ENCODE measurements at regions not wholly inside any gene's neighbourhood (a gene's known extent, or its start where the extent isn't known, plus 50 kb on each side); places are given as distances from the start of the nearest gene placed in this dataset.

- ATAC-seq (ENCODE audit: low read depth in 2 of 2) (no peak), DNase-seq (no peak)
- Mint-ChIP-seq H3K27ac (no peak overlapping the region), H3K4me3 (no peak overlapping the region), H3K27me3 (no peaks in the 10 kb centered on the region), H3K4me1 (no peaks in the 10 kb centered on the region), H3K36me3 (no peaks in the 10 kb centered on the region), H3K9me3 (no peaks in the 10 kb centered on the region)
Observed at GRCh38 chr7:115721293-115722217, 309.0 kb downstream of the TFEC start.

- Mint-ChIP-seq H3K4me3 (no peak overlapping the region), H3K36me3 (no peaks in the 10 kb centered on the region), H3K27ac (no peak overlapping the region), H3K27me3 (no peaks in the 10 kb centered on the region), H3K9me3 (no peaks in the 10 kb centered on the region), H3K4me1 (no peaks in the 10 kb centered on the region)
- DNase-seq = no peak
- ATAC-seq (ENCODE audit: low read depth in 2 of 2) = no peak
Observed at GRCh38 chr7:115719963-115720362, 310.6 kb downstream of the TFEC start.

GRCh38 chr7:115709664-115710063, 320.9 kb downstream of the TFEC start:
- H3K27ac Mint-ChIP-seq = no peak overlapping the region
- no peak for ATAC-seq (ENCODE audit: low read depth in 2 of 2)
- no peak for DNase-seq
- H3K4me1 Mint-ChIP-seq = no peaks in the 10 kb centered on the region
- no peak overlapping the region for H3K4me3 Mint-ChIP-seq
- H3K36me3 Mint-ChIP-seq = no peaks in the 10 kb centered on the region
- no peaks in the 10 kb centered on the region for H3K27me3 Mint-ChIP-seq
- no peaks in the 10 kb centered on the region for H3K9me3 Mint-ChIP-seq

- H3K36me3 Mint-ChIP-seq = no peaks in the 10 kb centered on the region
- no peak for ATAC-seq (ENCODE audit: low read depth in 2 of 2)
- no peaks in the 10 kb centered on the region for H3K9me3 Mint-ChIP-seq
- no peak for DNase-seq
- no peaks in the 10 kb centered on the region for H3K27me3 Mint-ChIP-seq
- H3K4me1 Mint-ChIP-seq = no peaks in the 10 kb centered on the region
- H3K27ac Mint-ChIP-seq = no peak overlapping the region
- H3K4me3 Mint-ChIP-seq = no peak overlapping the region
Observed at GRCh38 chr7:115708013-115708341, 322.6 kb downstream of the TFEC start.

DNA sequence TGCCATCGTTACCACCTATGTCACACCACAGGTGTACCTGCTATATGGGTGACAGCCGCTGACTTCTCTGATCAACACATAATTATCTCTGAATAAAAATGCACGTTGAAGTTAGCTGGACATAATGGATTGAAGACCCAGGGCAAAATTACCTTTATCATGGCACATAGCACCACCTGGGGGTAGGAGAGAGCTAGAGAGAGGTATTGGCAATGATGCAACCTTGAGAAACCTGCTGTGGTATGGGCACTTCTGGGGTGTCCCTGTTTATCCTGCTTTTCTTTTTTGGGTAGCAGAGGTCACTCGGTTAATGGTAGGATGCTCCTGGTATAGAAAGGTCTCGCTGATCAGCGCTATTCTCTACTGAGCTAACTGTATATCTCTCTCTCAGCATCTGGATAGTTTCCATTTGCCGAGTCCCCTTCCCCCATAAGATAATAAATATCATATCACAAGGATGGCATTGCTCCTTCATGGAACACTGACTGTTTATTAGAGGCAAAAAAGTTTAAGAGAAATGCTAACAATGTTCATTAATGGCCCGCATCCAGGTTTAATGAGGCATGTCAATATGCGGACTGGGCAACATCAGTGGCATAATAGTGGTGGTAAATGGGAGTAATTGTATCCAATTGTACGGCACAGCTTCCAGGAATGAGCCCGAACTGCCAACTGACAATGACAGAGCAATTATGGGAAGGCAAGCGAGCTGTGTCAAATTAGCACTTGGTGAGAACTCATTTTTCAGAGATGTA, 323.1 kb downstream of the TFEC start:
- Mint-ChIP-seq H3K36me3 (no peaks in the 10 kb centered on the region), H3K4me3 (no peak overlapping the region), H3K27me3 (no peaks in the 10 kb centered on the region), H3K4me1 (no peaks in the 10 kb centered on the region), H3K27ac (no peak overlapping the region), H3K9me3 (no peaks in the 10 kb centered on the region)
- peak; percentile 2 for DNase-seq
- ATAC-seq (ENCODE audit: low read depth in 2 of 2) = no peak

DNA sequence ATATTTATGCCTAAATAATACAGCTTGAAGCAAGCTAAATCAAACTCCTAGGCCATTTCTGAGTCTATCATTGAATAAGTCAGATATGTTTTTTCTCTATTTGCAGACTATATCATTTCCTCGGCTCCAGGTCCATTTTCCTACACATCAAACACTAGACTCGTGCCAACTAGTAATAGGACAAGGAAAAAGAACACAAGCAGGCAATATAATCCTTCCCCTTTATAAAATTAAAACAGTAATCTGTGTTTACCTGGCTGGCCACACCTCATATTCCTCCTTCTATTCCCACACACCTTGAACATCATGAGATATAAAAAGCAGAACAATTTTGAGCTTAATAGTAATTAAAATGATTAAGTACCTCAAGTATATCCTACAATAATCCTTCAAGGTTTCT, 325.7 kb downstream of the TFEC start:
- H3K9me3 Mint-ChIP-seq = no peaks in the 10 kb centered on the region
- no peak overlapping the region for H3K27ac Mint-ChIP-seq
- H3K27me3 Mint-ChIP-seq = no peaks in the 10 kb centered on the region
- H3K36me3 Mint-ChIP-seq = no peaks in the 10 kb centered on the region
- no peak for ATAC-seq (ENCODE audit: low read depth in 2 of 2)
- no peak overlapping the region for H3K4me3 Mint-ChIP-seq
- DNase-seq = no peak
- no peaks in the 10 kb centered on the region for H3K4me1 Mint-ChIP-seq

DNA sequence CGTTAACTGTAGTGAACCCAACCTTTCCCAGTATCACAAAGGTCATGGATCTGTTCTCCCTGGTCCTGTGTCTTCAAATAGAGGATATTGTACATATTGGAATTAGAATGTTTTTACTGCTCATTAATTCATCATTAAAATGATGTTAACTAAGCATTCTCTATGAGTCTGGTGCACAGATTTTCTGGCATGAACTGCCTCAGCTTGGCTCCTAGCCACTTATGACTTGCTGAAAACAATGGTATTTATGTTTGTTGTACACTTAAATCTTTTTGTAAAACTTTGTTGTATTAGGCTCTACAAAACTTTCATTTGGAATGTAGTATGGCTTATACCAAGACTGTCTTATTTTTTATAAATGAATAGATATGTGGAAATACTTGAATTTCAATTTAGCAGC, 329.4 kb downstream of the TFEC start:
- Mint-ChIP-seq H3K9me3 (no peaks in the 10 kb centered on the region), H3K27ac (no peak overlapping the region), H3K4me1 (no peaks in the 10 kb centered on the region), H3K27me3 (no peaks in the 10 kb centered on the region), H3K36me3 (no peaks in the 10 kb centered on the region), H3K4me3 (no peak overlapping the region)
- no peak for ATAC-seq (ENCODE audit: low read depth in 2 of 2)
- no peak for DNase-seq

DNA sequence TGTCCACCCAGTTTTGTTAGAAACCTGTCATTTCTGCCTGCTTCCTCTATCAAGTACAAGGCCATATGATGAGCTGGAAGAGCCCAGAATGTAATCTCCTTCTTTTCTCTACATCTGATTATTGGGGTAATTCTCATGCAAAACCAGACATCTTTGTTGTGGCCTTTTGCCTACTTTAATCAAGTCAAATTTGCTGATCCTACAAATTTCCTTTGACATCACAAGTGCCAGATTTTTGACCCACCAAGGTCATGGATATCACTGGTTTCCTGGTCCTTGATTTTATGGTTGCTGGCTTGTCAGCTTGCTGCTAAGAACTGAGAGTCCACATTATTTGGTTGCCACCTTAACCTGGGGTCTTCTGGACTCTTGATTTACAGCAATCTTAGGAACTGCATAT, 336.1 kb downstream of the TFEC start:
- ATAC-seq (ENCODE audit: low read depth in 2 of 2) (no peak), DNase-seq (no peak)
- H3K27ac Mint-ChIP-seq = no peak overlapping the region

DNA sequence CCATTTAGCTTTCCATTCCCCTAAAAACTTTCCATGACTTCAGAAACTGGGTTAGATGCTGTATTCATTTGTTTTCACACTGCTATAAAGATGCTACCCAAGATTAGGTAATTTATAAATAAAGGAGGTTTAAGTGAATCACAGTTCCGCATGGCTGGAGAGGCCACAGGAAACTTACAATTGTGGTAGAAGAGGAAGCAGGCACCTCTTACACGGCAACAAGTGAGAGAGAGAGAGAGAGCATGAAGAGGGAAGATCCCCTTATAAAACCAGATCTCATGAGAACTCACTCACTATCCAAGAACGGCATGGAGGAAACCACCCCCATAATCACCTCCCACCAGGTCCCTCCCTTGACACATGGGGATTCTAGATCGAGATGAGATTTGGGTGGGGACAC, 336.8 kb downstream of the TFEC start:
- ATAC-seq (ENCODE audit: low read depth in 2 of 2) (peak; percentile 20 to 48), DNase-seq (no peak)
- Mint-ChIP-seq H3K4me3 (no peak overlapping the region), H3K9me3 (peaks cover 0 to 12% (median 3%) of the 10 kb centered on the region in 7 donors), H3K27me3 (no peaks in the 10 kb centered on the region), H3K36me3 (no peaks in the 10 kb centered on the region), H3K4me1 (peaks cover 0 to 8% (median 7%) of the 10 kb centered on the region in 3 donors), H3K27ac (no peak overlapping the region)

More for the DNA sequence above, 336.1 kb downstream of the TFEC start:
- H3K36me3 Mint-ChIP-seq = no peaks in the 10 kb centered on the region
- no peaks in the 10 kb centered on the region for H3K27me3 Mint-ChIP-seq
- peaks cover 0 to 12% (median 3%) of the 10 kb centered on the region in 7 donors for H3K9me3 Mint-ChIP-seq
- H3K4me1 Mint-ChIP-seq = peaks cover 0 to 8% (median 7%) of the 10 kb centered on the region in 3 donors
- no peak overlapping the region for H3K4me3 Mint-ChIP-seq

DNA sequence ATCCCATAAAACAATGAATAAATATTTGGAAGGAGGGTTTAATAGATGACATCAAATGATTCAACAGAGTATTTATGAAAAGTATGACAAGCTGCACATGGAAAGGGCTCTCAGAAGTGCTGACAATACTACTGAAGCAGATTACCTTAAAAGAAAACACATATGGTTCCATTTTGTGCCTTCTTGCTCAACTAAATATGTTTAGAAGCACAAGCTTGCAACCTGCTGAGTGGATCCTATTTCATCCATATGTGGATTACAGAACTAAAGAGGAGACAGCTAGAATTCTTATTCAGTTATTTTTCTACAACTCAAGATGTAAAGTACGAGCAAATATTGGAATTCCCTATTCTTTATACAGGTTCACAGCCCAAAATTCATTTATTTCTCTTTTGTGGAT, 340.6 kb downstream of the TFEC start:
- ATAC-seq (ENCODE audit: low read depth in 2 of 2) (no peak), DNase-seq (no peak)
- no peak overlapping the region for H3K27ac Mint-ChIP-seq
- H3K4me1 Mint-ChIP-seq = peaks cover 0 to 8% (median 7%) of the 10 kb centered on the region in 3 donors
- H3K4me3 Mint-ChIP-seq = no peak overlapping the region
- no peaks in the 10 kb centered on the region for H3K36me3 Mint-ChIP-seq
- peaks cover 0 to 12% (median 3%) of the 10 kb centered on the region in 7 donors for H3K9me3 Mint-ChIP-seq
- H3K27me3 Mint-ChIP-seq = no peaks in the 10 kb centered on the region

DNA sequence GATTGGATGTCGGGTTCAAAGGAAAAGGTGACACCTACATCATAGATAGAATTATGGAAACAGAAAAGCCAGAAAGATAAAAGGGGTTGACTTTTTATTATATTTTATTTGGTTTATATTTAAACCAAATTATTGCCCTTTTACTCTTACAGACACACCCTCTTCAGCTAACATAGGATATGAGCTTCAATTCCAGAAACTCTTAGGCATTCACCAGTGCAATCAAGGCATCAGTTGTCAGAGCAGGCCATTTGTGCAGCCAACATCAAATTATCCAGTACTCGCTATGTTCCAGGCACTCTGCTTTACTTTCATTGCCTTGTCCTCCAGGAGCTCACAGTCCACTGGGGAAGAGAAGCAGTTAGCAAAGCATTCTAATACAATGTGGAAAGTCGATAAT, 347.5 kb downstream of the TFEC start:
- Mint-ChIP-seq H3K4me1 (no peaks in the 10 kb centered on the region), H3K4me3 (no peak overlapping the region), H3K27ac (no peak overlapping the region), H3K36me3 (no peaks in the 10 kb centered on the region), H3K9me3 (no peaks in the 10 kb centered on the region), H3K27me3 (no peaks in the 10 kb centered on the region)
- DNase-seq = no peak
- no peak for ATAC-seq (ENCODE audit: low read depth in 2 of 2)

DNA sequence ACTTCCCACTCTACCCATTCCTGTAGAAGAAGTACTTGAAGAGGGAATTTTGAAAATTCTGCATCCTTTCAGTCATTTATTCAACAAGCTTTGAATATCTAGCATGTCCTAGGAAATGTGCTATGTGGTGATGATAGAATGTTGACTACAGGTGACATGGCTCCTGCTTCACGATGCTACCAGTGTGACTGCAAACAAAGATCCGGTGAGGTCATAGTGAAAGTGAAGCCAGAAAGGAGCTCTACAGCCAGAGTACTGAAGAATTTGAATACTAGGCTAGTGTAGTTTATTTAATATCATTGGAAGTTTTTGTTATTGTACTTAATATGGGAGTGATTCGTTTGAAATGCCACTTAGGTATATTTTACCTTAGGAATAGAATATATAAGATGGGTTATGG, 348.1 kb downstream of the TFEC start:
- no peaks in the 10 kb centered on the region for H3K27me3 Mint-ChIP-seq
- no peak overlapping the region for H3K27ac Mint-ChIP-seq
- no peak for ATAC-seq (ENCODE audit: low read depth in 2 of 2)
- no peaks in the 10 kb centered on the region for H3K4me1 Mint-ChIP-seq
- no peak for DNase-seq
- no peaks in the 10 kb centered on the region for H3K36me3 Mint-ChIP-seq
- no peaks in the 10 kb centered on the region for H3K9me3 Mint-ChIP-seq
- H3K4me3 Mint-ChIP-seq = no peak overlapping the region

DNA sequence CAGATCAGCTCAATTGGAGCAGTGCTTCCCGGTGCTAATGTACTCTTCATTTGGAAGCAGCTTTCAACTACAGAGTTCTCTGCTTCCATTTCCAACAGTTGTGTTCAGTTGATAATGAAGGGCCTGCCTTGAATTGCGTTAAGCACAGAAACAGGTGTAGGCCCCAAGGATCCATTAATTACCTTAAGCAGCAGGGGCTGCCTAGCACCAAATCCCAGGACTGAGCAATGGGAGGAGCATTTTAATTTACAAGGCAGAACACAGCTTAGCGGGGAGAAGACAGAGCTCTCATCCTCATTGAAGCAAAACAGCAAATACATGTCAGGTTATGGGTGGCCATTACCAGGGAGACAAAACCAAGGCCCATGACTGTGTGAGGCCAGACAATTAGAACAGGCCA, 349.6 kb downstream of the TFEC start:
- Mint-ChIP-seq H3K4me1 (no peaks in the 10 kb centered on the region), H3K4me3 (no peak overlapping the region), H3K9me3 (no peaks in the 10 kb centered on the region), H3K27ac (peak overlapping the region in 1 of 6 donors; percentile 62), H3K27me3 (no peaks in the 10 kb centered on the region), H3K36me3 (no peaks in the 10 kb centered on the region)
- DNase-seq (no peak), ATAC-seq (ENCODE audit: low read depth in 2 of 2) (no peak)

DNA sequence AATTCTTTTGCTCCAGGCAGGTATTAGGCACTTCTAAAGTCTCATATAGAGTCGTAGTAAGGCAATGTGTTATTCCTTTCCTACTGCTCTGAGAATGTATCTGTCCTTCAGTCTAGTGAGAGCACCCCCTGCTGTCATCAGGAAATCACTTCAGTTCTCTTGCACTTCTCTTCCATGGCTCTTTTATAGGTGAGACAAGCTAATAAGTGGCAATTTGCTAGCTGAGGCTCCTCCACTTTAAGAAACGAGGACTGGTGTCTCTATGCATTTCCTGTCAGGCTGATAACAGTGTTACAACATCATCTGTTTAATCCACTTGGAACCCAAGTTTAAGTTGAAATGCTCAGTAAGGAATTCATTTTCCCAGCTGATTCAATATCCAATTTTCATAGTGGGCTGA, 350.6 kb downstream of the TFEC start:
- Mint-ChIP-seq H3K4me1 (no peaks in the 10 kb centered on the region), H3K27me3 (no peaks in the 10 kb centered on the region), H3K9me3 (no peaks in the 10 kb centered on the region), H3K36me3 (no peaks in the 10 kb centered on the region), H3K4me3 (no peak overlapping the region), H3K27ac (no peak overlapping the region)
- DNase-seq (no peak), ATAC-seq (ENCODE audit: low read depth in 2 of 2) (no peak)
